K562 (cell line): ENCODE measurements at regions not wholly inside any gene's neighbourhood (a gene's known extent, or its start where the extent isn't known, plus 50 kb on each side); places are given as distances from the start of the nearest gene placed in this dataset.

ENCODE experiments used
- DLX4 ChIP-seq: fragments of 250-450 bp; sonication (Bioruptor Pico); IDR thresholded peaks from 2 replicates; pipeline ENCODE4 v1.6.1; 2021; ENCODE audit warnings: mild to moderate bottlenecking
- EP300 ChIP-seq: IDR thresholded peaks from 2 replicates; pipeline ENCODE4 v1.6.1; 2012; ENCODE audit warnings: low read length, improper control_type of control experiment
- ETS2 ChIP-seq: IDR thresholded peaks from 2 replicates; pipeline ENCODE4 v1.6.1; 2016; ENCODE audit warnings: borderline replicate concordance, missing genetic modification characterization, mild to moderate bottlenecking, moderate library complexity, missing compliant biosample characterization; ENCODE audit not compliant: poor library complexity, severe bottlenecking
- NCOR1 ChIP-seq: fragments of 450-650 bp; IDR thresholded peaks from 2 replicates; pipeline ENCODE4 v1.6.1; 2016; ENCODE audit warnings: mild to moderate bottlenecking, moderate library complexity
- NELFE ChIP-seq: IDR thresholded peaks from 2 replicates; pipeline ENCODE4 v1.6.1; 2011; ENCODE audit warnings: mild to moderate bottlenecking; ENCODE audit not compliant: insufficient read depth, insufficient read length
- NFRKB ChIP-seq: fragments of 450-650 bp; IDR thresholded peaks from 2 replicates; pipeline ENCODE4 v1.6.1; 2016; ENCODE audit warnings: low read depth
- PREB ChIP-seq: sonication (generic); formaldehyde crosslinking; IDR thresholded peaks from 2 replicates; pipeline ENCODE4 v1.8.1; 2023; ENCODE audit warnings: mild to moderate bottlenecking, missing genetic modification reagents
- RFX1 ChIP-seq: fragments of 450-650 bp; IDR thresholded peaks from 2 replicates; pipeline ENCODE4 v1.6.1; 2016; ENCODE audit warnings: mild to moderate bottlenecking, moderate library complexity
- SIX5 ChIP-seq, 2 experiments: IDR thresholded peaks; 2 replicates each; pipeline ENCODE4 v1.6.1; 2011; ENCODE audit warnings: low read length in 2 of 2, borderline replicate concordance in 1 of 2, low read depth in 1 of 2, mild to moderate bottlenecking in 1 of 2, moderate library complexity in 1 of 2; ENCODE audit not compliant: insufficient read depth in 1 of 2
- TAF1 ChIP-seq: IDR thresholded peaks from 2 replicates; pipeline ENCODE4 v1.6.1; 2011; ENCODE audit warnings: mild to moderate bottlenecking, low read length, moderate library complexity; ENCODE audit not compliant: insufficient read depth, control insufficient read depth, severe bottlenecking; ENCODE audit errors: extremely low read depth
- WHSC1 ChIP-seq: IDR thresholded peaks from one replicate; pipeline ENCODE4 v1.6.1; 2012; ENCODE audit warnings: low read length, control low read depth, inconsistent platforms
- ZBTB43 ChIP-seq: sonication (generic); formaldehyde crosslinking; IDR thresholded peaks from 2 replicates; pipeline ENCODE4 v1.8.0; 2023; ENCODE audit warnings: mild to moderate bottlenecking, missing genetic modification reagents
- ZC3H4 ChIP-seq: sonication (generic); formaldehyde crosslinking; IDR thresholded peaks from 2 replicates; pipeline ENCODE4 v1.9.0; 2021; ENCODE audit warnings: missing genetic modification reagents, borderline replicate concordance
- ZNF324 ChIP-seq: fragments of 250-450 bp; sonication (Bioruptor Pico); IDR thresholded peaks from 2 replicates; pipeline ENCODE4 v1.4.0; 2020; ENCODE audit warnings: mild to moderate bottlenecking
- ZNF511 ChIP-seq: sonication (generic); formaldehyde crosslinking; IDR thresholded peaks from 2 replicates; pipeline ENCODE4 v1.8.0; 2022; ENCODE audit warnings: mild to moderate bottlenecking, missing genetic modification reagents
- ZNF518B ChIP-seq: fragments of 250-450 bp; sonication (Bioruptor Pico); IDR thresholded peaks from 2 replicates; pipeline ENCODE4 v1.5.0; 2021; ENCODE audit warnings: mild to moderate bottlenecking, moderate library complexity
- TF ChIP-seq, protein P1 (sequence below): fragments of 450-650 bp; IDR thresholded peaks from 2 replicates; pipeline ENCODE4 v1.6.1; 2016; ENCODE audit warnings: antibody characterized with exemption
- TF ChIP-seq, protein P2 (sequence below): fragments of 450-650 bp; IDR thresholded peaks from 2 replicates; pipeline ENCODE4 v1.6.1; 2016

DNA sequence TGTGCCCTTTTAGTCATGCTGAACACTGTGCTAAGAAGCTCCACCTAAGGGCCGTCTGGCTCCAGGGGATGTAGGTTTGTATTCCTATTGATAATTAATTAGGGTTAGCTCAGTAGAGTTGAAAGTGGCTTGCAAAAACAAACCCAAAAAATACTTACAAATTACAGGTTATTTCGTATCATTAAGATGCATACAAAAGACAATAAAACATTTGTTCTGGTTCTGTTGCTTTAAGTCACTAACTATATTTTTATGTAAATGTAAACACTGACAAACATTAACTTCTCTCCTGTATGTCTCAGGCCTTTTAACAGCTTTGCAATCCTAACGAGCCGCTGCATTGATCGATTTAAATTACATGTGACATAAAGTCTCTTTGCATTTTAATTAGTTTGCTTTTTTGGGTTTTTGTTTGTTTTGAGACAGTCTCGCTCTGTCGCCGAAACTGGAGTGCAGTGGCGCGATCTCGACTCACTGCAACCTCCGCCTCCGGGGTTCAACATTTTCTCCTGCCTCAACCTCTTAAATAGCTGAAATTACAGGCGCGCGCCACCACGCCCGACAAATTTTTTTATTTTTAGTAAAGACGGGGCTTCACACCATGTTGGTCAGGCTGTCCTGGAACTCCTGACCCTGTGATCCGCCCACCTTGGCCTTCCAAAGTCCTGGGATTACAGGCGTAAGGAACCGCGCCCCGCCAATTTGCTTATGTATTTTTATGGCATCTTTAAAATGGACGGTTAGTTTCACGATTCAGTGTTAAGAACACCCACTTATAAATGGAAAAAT is 110.9 kb downstream of the HFE start (continued):
- TF ChIP-seq ZBTB43 (CRISPR knock-in tag) (no peak), ZNF511 (CRISPR knock-in tag) (no peak), NFRKB (no peak), NELFE (no peak), ZNF324 (CRISPR knock-in tag) (no peak), PREB (0 out of 2 replicates have a peak, but pooled peaks have one; percentile 56), DLX4 (CRISPR knock-in tag) (no peak), TAF1 (peak; percentile 16), ZC3H4 (CRISPR knock-in tag) (peak; percentile 99; the same call in 1 of the 2 replicates), SIX5 (IDR thresholded peaks at IDR 0.05; ENCODE audit: borderline replicate concordance in 1 of 2, insufficient read depth in 1 of 2, low read depth in 1 of 2, low read length in 2 of 2) (no peak), WHSC1 (no peak), NCOR1 (no peak), ZNF518B (CRISPR knock-in tag) (no peak), RFX1 (no peak), ETS2 (tag) (no peak), EP300 (no peak)
- TF ChIP-seq, protein P1, sequence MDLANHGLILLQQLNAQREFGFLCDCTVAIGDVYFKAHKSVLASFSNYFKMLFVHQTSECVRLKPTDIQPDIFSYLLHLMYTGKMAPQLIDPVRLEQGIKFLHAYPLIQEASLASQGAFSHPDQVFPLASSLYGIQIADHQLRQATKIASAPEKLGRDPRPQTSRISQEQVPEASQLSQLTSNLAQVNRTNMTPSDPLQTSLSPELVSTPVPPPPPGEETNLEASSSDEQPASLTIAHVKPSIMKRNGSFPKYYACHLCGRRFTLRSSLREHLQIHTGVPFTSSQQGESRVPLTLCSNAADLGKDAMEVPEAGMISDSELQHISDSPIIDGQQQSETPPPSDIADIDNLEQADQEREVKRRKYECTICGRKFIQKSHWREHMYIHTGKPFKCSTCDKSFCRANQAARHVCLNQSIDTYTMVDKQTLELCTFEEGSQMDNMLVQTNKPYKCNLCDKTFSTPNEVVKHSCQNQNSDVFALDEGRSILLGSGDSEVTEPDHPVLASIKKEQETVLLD = no peak
- TF ChIP-seq, protein P2, sequence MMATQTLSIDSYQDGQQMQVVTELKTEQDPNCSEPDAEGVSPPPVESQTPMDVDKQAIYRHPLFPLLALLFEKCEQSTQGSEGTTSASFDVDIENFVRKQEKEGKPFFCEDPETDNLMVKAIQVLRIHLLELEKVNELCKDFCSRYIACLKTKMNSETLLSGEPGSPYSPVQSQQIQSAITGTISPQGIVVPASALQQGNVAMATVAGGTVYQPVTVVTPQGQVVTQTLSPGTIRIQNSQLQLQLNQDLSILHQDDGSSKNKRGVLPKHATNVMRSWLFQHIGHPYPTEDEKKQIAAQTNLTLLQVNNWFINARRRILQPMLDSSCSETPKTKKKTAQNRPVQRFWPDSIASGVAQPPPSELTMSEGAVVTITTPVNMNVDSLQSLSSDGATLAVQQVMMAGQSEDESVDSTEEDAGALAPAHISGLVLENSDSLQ = no peak
